ENCODE measurements at regions not wholly inside any gene's neighbourhood (a gene's known extent, or its start where the extent isn't known, plus 50 kb on each side); places are given as distances from the start of the nearest gene placed in this dataset.

DNA sequence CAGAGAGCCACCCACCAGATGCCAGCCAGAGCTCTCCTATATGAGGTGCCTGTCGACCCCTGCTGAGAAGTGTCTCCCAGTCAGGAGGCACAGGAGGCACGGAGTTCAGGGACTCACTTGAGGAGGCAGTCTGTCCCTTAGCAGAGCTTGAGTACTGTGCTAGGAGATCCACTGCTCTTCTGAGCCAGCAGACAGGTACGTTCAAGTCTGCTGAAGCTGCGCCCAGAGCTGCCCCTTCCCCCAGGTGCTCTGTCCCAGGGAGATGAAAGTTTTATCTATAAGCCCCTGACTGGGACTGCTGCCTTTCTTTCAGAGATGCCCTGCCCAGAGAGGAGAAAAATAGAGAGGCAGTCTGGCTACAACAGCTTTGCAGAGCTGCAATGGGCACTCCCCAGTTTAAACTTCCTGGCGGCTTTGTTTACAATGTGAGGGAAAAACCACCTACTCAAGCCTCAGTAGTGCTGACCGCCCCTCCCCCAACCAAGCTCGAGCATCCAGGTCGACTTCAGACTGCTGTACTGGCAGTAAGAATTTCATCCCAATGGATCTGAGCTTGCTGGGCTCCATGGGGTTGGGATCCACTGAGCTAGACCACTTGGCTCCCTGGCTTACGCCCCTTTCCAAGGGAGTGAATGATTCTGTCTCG, 146.7 kb upstream of the USP15 start:
- no peak overlapping the region for H3K4me2 ChIP-seq (ENCODE audit: insufficient read depth, low read length)
- no peak overlapping the region for H2AFZ ChIP-seq (ENCODE audit: low read depth, low read length)
- DNase-seq (ENCODE audit: extremely low read depth in 1 of 4, low spot score in 3 of 4) = no peak
- H3K4me1 ChIP-seq (replicated peaks in 1 of 2; ENCODE audit: control insufficient read depth in 2 of 2, insufficient read depth in 2 of 2, low read length in 2 of 2) = no peaks in the 10 kb centered on the region
- no TSS peak for BruUV-seq (replicated peaks)
- FAIRE-seq = no peak
- POLR2A ChIA-PET = interaction anchor here (0.7 to 0.8 kb wide), 2 partner anchors 31 to 36 kb away, joined by 3 to 4 read pairs; no protein-coding TSS in a partner anchor
- H3K79me2 ChIP-seq (ENCODE audit: control insufficient read depth, insufficient read depth, low read length) = no peaks in the 10 kb centered on the region
- WGBS (ENCODE audit: insufficient coverage, low coverage, missing lambda C conversion rate) = 0% methylated on average over 9 of the region's 10 CpGs
- H3K9me3 ChIP-seq (replicated peaks; ENCODE audit: control insufficient read depth, insufficient read depth, low read depth, low read length) = 0 out of 2 replicates have a peak, but pooled peaks cover 2% of the 10 kb centered on the region
- intact Hi-C loops (cut with micrococcal nuclease) = no loop called here
- no peak overlapping the region for H3K9ac ChIP-seq (ENCODE audit: insufficient read depth in 1 of 2, low read depth in 2 of 2, low read length in 2 of 2)
- ATAC-seq = no peak
- H3K27ac ChIP-seq (ENCODE audit: extremely low read depth, low read depth, low read length) = no peak overlapping the region
- H3K27me3 ChIP-seq (ENCODE audit: control insufficient read depth in 2 of 2, insufficient read depth in 2 of 2, low read length in 2 of 2) = no peaks in the 10 kb centered on the region
- no peaks in the 10 kb centered on the region for H3K9me1 ChIP-seq (ENCODE audit: control insufficient read depth, insufficient read depth, low read length)
- no peak overlapping the region for H3K4me3 ChIP-seq
- H3K36me3 ChIP-seq (ENCODE audit: control insufficient read depth, insufficient read depth, low read length) = no peaks in the 10 kb centered on the region
- CTCF ChIA-PET (ENCODE audit: low intra/inter-chr PET ratio) = no interaction called here
- TF ChIP-seq HNRNPUL1 (IDR thresholded peaks at IDR 0.05; ENCODE audit: low read length) = no peak
- TF ChIP-seq, protein P1, sequence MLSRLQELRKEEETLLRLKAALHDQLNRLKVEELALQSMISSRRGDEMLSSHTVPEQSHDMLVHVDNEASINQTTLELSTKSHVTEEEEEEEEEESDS (CRISPR knock-in tag; IDR thresholded peaks at IDR 0.05) = no peak
- no peak for TF ChIP-seq POLR2AphosphoS5 (IDR thresholded peaks at IDR 0.05; ENCODE audit: control insufficient read depth, insufficient read depth, low read depth, low read length)
- TF ChIP-seq, protein P2, sequence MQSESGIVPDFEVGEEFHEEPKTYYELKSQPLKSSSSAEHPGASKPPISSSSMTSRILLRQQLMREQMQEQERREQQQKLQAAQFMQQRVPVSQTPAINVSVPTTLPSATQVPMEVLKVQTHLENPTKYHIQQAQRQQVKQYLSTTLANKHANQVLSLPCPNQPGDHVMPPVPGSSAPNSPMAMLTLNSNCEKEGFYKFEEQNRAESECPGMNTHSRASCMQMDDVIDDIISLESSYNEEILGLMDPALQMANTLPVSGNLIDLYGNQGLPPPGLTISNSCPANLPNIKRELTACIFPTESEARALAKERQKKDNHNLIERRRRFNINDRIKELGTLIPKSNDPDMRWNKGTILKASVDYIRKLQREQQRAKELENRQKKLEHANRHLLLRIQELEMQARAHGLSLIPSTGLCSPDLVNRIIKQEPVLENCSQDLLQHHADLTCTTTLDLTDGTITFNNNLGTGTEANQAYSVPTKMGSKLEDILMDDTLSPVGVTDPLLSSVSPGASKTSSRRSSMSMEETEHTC (IDR thresholded peaks at IDR 0.05) = no peak
- no peaks in the 10 kb centered on the region for H4K20me1 ChIP-seq (replicated peaks; ENCODE audit: control insufficient read depth, insufficient read depth, low read length)
- in situ Hi-C loops (cut with MboI) = no loop called here

Measured in K562 (cell line).